ENCODE measurements at regions not wholly inside any gene's neighbourhood (a gene's known extent, or its start where the extent isn't known, plus 50 kb on each side); places are given as distances from the start of the nearest gene placed in this dataset.
A peak's percentile ranks its signal among the peaks of the same experiment; 100 is the strongest.

DNA sequence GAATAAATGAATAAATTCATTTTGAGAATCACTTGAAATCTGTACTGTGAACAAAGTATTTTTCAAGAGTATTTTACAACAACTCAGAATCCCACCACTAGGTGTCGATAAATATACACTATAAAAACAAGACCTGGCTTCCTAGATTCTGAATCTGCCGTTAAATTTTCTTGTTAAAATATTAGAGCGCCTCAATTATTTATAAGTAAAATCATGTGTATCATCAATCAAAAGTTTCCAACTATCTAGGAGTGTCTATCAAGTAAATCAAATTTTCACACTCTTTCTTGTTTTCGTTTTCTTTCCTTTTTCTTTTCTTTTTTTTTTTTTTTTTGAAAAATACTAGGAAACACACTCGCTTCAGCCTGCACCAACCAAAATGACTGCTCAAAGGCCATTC, 179.2 kb upstream of the DCN start:
- peak; percentile 54 for DNase-seq (ENCODE audit: low read depth)
- TF ChIP-seq MYC (IDR thresholded peaks at IDR 0.05; ENCODE audit: low read depth, low read length), result no peak
- TF ChIP-seq, protein P1, sequence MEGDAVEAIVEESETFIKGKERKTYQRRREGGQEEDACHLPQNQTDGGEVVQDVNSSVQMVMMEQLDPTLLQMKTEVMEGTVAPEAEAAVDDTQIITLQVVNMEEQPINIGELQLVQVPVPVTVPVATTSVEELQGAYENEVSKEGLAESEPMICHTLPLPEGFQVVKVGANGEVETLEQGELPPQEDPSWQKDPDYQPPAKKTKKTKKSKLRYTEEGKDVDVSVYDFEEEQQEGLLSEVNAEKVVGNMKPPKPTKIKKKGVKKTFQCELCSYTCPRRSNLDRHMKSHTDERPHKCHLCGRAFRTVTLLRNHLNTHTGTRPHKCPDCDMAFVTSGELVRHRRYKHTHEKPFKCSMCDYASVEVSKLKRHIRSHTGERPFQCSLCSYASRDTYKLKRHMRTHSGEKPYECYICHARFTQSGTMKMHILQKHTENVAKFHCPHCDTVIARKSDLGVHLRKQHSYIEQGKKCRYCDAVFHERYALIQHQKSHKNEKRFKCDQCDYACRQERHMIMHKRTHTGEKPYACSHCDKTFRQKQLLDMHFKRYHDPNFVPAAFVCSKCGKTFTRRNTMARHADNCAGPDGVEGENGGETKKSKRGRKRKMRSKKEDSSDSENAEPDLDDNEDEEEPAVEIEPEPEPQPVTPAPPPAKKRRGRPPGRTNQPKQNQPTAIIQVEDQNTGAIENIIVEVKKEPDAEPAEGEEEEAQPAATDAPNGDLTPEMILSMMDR (IDR thresholded peaks at IDR 0.05; ENCODE audit: low read depth, low read length), result peak; percentile 51
- no peak overlapping the region for H3K4me3 ChIP-seq (ENCODE audit: low read depth, low read length)

DNA sequence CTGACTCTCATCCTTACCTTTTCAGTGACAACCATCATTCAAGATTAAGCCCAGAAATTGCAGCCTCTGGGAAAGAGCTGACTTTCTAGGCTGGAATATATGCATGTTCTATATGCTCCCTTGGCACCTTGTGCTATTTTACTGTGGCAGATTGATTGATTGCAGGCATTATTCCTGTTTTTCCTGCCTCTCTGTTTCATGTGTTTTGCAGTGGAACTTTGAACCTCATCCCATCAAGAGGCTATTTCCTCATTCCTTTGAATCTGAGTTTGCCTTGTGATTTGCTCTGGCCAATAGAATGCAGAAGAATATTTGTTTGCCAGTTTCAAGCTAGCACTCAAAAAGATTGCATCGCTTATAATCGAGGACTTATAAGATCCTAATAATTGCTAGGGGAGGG, 174.8 kb upstream of the DCN start:
- no peak overlapping the region for H3K4me3 ChIP-seq (ENCODE audit: low read depth, low read length)
- no peak for DNase-seq (ENCODE audit: low read depth)
- TF ChIP-seq, protein P2, sequence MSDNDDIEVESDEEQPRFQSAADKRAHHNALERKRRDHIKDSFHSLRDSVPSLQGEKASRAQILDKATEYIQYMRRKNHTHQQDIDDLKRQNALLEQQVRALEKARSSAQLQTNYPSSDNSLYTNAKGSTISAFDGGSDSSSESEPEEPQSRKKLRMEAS (IDR thresholded peaks at IDR 0.05; ENCODE audit: low read depth, low read length), result no peak
- TF ChIP-seq POLR2A (IDR thresholded peaks at IDR 0.05; ENCODE audit: extremely low read depth, insufficient read length) (no peak), MYC (IDR thresholded peaks at IDR 0.05; ENCODE audit: low read depth, low read length) (no peak)
- TF ChIP-seq, protein P1 (IDR thresholded peaks at IDR 0.05; ENCODE audit: low read depth, low read length), result no peak

DNA sequence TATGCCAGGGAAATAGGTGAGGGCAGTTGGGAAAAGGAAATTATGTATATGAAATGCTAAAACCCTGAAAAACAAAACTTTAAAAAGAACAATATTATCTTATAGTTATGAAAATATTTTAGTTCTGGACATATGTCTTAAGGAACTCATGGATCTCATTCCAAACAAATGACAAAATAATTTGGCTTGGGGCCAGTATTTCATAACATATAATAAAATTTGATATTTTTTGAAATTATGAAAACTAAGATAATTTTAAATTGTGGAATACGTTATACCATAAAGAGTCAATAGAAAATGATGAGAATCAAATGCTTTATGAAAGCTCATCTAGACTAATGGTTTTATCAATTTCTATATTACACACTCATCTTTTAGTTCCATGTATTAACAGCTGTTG, 173.8 kb upstream of the DCN start:
- DNase-seq (ENCODE audit: low read depth), result no peak
- TF ChIP-seq POLR2A (IDR thresholded peaks at IDR 0.05; ENCODE audit: extremely low read depth, insufficient read length) (no peak), MYC (IDR thresholded peaks at IDR 0.05; ENCODE audit: low read depth, low read length) (no peak)
- TF ChIP-seq, protein P1 (IDR thresholded peaks at IDR 0.05; ENCODE audit: low read depth, low read length), result no peak
- TF ChIP-seq, protein P2 (IDR thresholded peaks at IDR 0.05; ENCODE audit: low read depth, low read length), result no peak
- H3K4me3 ChIP-seq (ENCODE audit: low read depth, low read length), result no peak overlapping the region

DNA sequence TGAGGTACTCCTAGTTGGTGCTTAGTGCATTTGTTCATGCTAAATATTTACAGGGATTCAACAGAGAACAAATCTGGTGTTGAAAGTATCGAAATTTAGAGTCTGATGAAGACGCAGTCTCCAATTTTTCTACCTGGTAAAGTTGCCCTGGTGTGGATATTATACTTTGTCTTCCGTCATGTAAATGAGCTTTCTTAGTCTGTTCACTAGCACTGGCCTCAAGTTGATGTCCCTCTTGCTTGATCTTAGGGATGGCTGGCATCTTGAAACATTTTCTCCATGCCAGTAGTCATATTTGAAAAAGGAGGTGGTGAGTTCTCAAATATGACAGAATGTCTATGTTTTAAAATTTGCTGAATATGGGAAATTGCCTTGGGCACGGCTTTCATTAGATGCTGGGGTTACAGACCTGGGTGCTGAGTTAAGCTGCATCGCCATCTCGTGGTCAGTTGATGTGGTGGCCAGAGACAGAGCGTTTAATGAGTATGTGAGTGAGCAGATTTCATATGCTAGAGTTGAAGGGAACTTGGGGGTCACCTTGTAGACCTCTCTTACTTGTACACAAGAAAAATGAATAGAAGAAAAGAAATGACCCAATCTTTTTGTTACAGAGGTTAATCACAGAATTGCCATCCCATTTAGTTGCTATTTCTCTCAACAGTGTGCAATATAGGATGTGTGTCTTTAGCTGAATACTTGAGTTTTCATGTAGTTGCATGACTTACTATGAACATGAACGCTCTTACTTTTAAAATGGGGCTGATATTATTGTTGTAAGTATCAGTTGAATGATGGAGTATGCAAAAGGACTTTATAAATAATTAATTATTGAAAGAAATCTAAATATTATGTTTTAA, 172.8 kb upstream of the DCN start:
- no peak overlapping the region for H3K4me3 ChIP-seq (ENCODE audit: low read depth, low read length)
- TF ChIP-seq, protein P1 (IDR thresholded peaks at IDR 0.05; ENCODE audit: low read depth, low read length), result peak; percentile 96
- TF ChIP-seq MYC (IDR thresholded peaks at IDR 0.05; ENCODE audit: low read depth, low read length) (no peak), POLR2A (IDR thresholded peaks at IDR 0.05; ENCODE audit: extremely low read depth, insufficient read length) (no peak)
- TF ChIP-seq, protein P2 (IDR thresholded peaks at IDR 0.05; ENCODE audit: low read depth, low read length), result no peak
- peak; percentile 72 for DNase-seq (ENCODE audit: low read depth)

DNA sequence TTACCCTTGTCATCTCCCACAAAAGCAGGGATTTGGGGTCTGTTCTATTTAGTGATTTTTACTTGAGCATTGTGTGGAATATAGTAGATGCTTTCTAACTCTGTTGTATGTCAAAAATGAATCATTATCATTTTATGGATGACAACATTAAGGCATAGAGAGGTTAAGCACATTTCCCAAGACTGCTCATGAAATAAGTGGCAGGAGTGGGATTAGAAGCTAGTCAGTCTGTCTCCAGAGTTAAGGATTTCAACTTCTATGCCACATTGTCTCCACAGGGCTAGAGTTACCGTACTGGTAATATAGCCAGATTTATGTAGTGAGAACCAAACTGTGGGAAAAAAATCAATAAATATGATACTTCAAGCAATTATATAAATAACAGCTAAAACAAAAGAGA, 170.6 kb upstream of the DCN start:
- DNase-seq (ENCODE audit: low read depth), result no peak
- no peak for TF ChIP-seq POLR2A (IDR thresholded peaks at IDR 0.05; ENCODE audit: extremely low read depth, insufficient read length)
- TF ChIP-seq, protein P2 (IDR thresholded peaks at IDR 0.05; ENCODE audit: low read depth, low read length), result no peak
- H3K4me3 ChIP-seq (ENCODE audit: low read depth, low read length), result no peak overlapping the region

DNA sequence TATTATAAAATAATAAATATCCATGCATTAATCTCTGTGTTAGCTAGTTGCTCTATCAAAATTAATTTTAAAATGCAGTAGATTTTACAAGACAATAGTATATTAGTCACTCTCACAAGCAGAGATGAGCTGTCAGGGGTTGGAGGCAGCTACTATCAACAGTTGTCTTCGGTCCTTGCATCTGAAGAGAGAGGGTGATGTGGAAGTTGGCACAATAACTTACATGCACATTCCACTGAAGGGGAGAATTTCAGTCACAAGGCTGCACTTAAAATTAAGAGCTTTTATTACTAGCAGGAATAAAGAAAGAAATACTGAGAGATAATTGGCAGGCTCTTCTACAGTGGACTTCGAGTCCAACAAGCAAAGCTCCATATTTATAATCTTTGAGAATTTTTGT, 166.9 kb upstream of the DCN start:
- DNase-seq (ENCODE audit: low read depth), result no peak
- TF ChIP-seq, protein P2 (IDR thresholded peaks at IDR 0.05; ENCODE audit: low read depth, low read length), result no peak
- TF ChIP-seq, protein P1 (IDR thresholded peaks at IDR 0.05; ENCODE audit: low read depth, low read length), result no peak
- TF ChIP-seq POLR2A (IDR thresholded peaks at IDR 0.05; ENCODE audit: extremely low read depth, insufficient read length) (no peak), MYC (IDR thresholded peaks at IDR 0.05; ENCODE audit: low read depth, low read length) (no peak)
- H3K4me3 ChIP-seq (ENCODE audit: low read depth, low read length), result no peak overlapping the region
